AG04449 (cell line): ENCODE measurements at regions not wholly inside any gene's neighbourhood (a gene's known extent, or its start where the extent isn't known, plus 50 kb on each side); places are given as distances from the start of the nearest gene placed in this dataset.
"Not testable (repeated sequence)": the region's sequence is repeated elsewhere in the genome, so short reads cannot be mapped to it uniquely, and the experiment has no call there.

Source experiments
- CTCF ChIA-PET: fragments of 350-600 bp; formaldehyde crosslinking; extraction: SDS; loops from one replicate; lab custom pipeline; 2021; ENCODE audit warnings: antibody characterized with exemption; lab: Yijun Ruan, JAX
- POLR2A ChIA-PET: fragments of 400-600, 350-600 bp; formaldehyde crosslinking; extraction: SDS; loops from one replicate; lab custom pipeline; 2020; ENCODE audit warnings: antibody characterized with exemption, inconsistent platforms; lab: Yijun Ruan, JAX
- DNase-seq: peaks from one replicate; pipeline ENCODE4 v3.0.0-alpha.2; 2010; ENCODE audit warnings: low read depth, low spot score
- H3K4me3 ChIP-seq: 2 replicates; pipeline ENCODE4 v1.5.1; 2011; ENCODE audit warnings: low read depth, mild to moderate bottlenecking, control low read depth, low read length
- CTCF ChIP-seq: IDR thresholded peaks from one replicate; pipeline ENCODE4 v1.5.1; 2011; ENCODE audit warnings: mild to moderate bottlenecking, moderate library complexity, low read length, control low read depth, inconsistent platforms; ENCODE audit not compliant: insufficient read depth; ENCODE audit errors: missing control alignments

GRCh38 chr21:23593582-23593981, 2013.7 kb downstream of the MRPL39 start:
- H3K4me3 ChIP-seq: no peak overlapping the region
- POLR2A ChIA-PET: no interaction called here
- TF ChIP-seq CTCF: no peak
- CTCF ChIA-PET: no interaction called here
- DNase-seq: no peak

GRCh38 chr21:23585419-23585818, 2021.9 kb downstream of the MRPL39 start:
- CTCF ChIA-PET: no interaction called here
- no peak for DNase-seq
- POLR2A ChIA-PET: no interaction called here
- no peak for TF ChIP-seq CTCF
- H3K4me3 ChIP-seq: no peak overlapping the region

- H3K4me3 ChIP-seq: no peak overlapping the region
- no peak for TF ChIP-seq CTCF
- DNase-seq: no peak
- ChIA-PET POLR2A (no interaction called here), CTCF (no interaction called here)
These were observed 2027.7 kb downstream of the MRPL39 start for GRCh38 chr21:23579573-23579972.

GRCh38 chr21:23578027-23578426, 2029.3 kb downstream of the MRPL39 start:
- POLR2A ChIA-PET: no interaction called here
- CTCF ChIA-PET: no interaction called here
- DNase-seq: no peak
- no peak for TF ChIP-seq CTCF
- no peak overlapping the region for H3K4me3 ChIP-seq

- DNase-seq: no peak
- CTCF ChIA-PET: no interaction called here
- POLR2A ChIA-PET: no interaction called here
- TF ChIP-seq CTCF: no peak
- H3K4me3 ChIP-seq: no peak overlapping the region
These were observed 2032.3 kb downstream of the MRPL39 start for GRCh38 chr21:23574932-23575331.

GRCh38 chr21:23548924-23549323, 2058.4 kb downstream of the MRPL39 start:
- not testable (repeated sequence) for H3K4me3 ChIP-seq

GRCh38 chr21:23543333-23543732, 2063.9 kb downstream of the MRPL39 start:
- ChIA-PET POLR2A (no interaction called here), CTCF (no interaction called here)
- H3K4me3 ChIP-seq: no peak overlapping the region
- no peak for TF ChIP-seq CTCF
- no peak for DNase-seq

More at GRCh38 chr21:23548924-23549323, 2058.4 kb downstream of the MRPL39 start:
- CTCF ChIA-PET, POLR2A ChIA-PET, DNase-seq: not testable (repeated sequence)
